GM23248 (cell line): ENCODE measurements at regions not wholly inside any gene's neighbourhood (a gene's known extent, or its start where the extent isn't known, plus 50 kb on each side); places are given as distances from the start of the nearest gene placed in this dataset.

ENCODE experiments used
- EZH2 ChIP-seq: fragments of 200-600 bp; sonication (generic); IDR thresholded peaks from 2 replicates; pipeline ENCODE4 v1.6.1; 2018; ENCODE audit warnings: antibody characterized with exemption, mild to moderate bottlenecking; ENCODE audit not compliant: insufficient read depth, poor library complexity, severe bottlenecking
- EZH2phosphoT487 ChIP-seq: fragments of 200-600 bp; sonication (generic); IDR thresholded peaks from 2 replicates; pipeline ENCODE4 v1.6.1; 2018; ENCODE audit warnings: antibody characterized with exemption, moderate library complexity, mild to moderate bottlenecking, low read depth; ENCODE audit not compliant: insufficient read depth

DNA sequence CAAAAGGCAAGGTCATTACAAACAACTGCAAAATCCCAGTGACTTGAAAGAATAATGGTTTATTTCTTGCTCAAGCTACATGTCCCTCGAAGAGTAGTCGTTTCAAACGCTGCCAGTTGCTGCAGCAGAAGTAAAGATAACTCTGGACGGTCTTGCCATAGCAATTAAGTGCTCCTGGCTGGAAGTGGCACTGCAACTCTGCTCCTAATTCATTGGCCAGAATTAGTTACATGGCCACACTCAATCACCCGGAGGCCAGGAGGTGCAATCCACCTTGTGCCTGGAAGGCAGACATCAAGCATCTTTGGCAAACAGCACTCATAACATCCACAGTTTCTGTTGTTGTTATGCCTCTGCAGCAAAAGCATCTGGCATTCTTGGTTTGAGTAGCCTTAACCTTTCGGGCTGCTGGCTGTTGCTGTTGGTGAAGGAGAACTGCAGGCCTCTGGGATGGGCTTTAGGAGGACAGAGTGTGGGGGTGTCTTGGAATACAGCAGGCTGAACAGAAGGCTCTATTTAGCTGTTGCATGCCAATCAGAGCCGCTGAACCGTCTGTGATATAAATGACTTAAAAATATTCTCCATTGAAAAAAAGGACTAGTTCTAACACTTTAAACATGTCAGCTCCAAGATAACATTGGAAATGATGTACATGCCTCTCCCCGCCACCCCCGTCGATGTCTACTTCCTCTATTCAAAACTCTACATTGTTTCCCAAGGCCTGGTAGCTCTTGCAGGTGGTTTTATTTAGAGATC is 123.5 kb upstream of the DYRK2 start:
- no peak for TF ChIP-seq EZH2phosphoT487
- TF ChIP-seq EZH2, result no peak
